Right atrium auricular region (tissue), 2 donors: ENCODE measurements at regions not wholly inside any gene's neighbourhood (a gene's known extent, or its start where the extent isn't known, plus 50 kb on each side); places are given as distances from the start of the nearest gene placed in this dataset.
"Not testable (repeated sequence)": the region's sequence is repeated elsewhere in the genome, so short reads cannot be mapped to it uniquely, and the experiment has no call there.

Source experiments
- DNase-seq: peaks from one replicate; pipeline ENCODE4 v3.0.0-alpha.2; 2019; ENCODE audit warnings: low spot score
- H3K27ac ChIP-seq, 2 donors: fragments of 200-600 bp; sonication (generic); 1 replicate in 1 of 2; 2 replicates in 1 of 2; pipeline ENCODE4 v1.5.1; 2016 to 2019
- H3K27me3 ChIP-seq, 2 donors: fragments of 200-600 bp; sonication (generic); one replicate each; pipeline versions ENCODE4 v1.5.1 to v1.6.0; 2017 to 2019
- H3K36me3 ChIP-seq: fragments of 200-600 bp; sonication (generic); one replicate; pipeline ENCODE4 v1.5.1; 2016
- H3K4me1 ChIP-seq, 2 donors: fragments of 200-600 bp; sonication (generic); one replicate each; pipeline versions ENCODE4 v1.5.1 to v1.6.0; 2017 to 2019
- H3K4me3 ChIP-seq, 2 donors: fragments of 200-600 bp; sonication (generic); 1 replicate in 1 of 2; 2 replicates in 1 of 2; pipeline ENCODE4 v1.5.1; 2017 to 2019; ENCODE audit warnings: mild to moderate bottlenecking in 1 of 2, moderate library complexity in 1 of 2
- H3K9me3 ChIP-seq, 2 donors: fragments of 200-600 bp; sonication (generic); one replicate each; pipeline ENCODE4 v1.5.1; 2019
- TF ChIP-seq, protein P1 (sequence below), 2 donors: fragments of 200-600 bp; sonication (generic); IDR thresholded peaks; one replicate each; pipeline ENCODE4 v1.5.1; 2019; ENCODE audit warnings: antibody characterized with exemption in 2 of 2

- no peaks in the 10 kb centered on the region for H3K4me1 ChIP-seq
- H3K36me3 ChIP-seq, result no peaks in the 10 kb centered on the region
- peaks cover 0 to 7% of the 10 kb centered on the region in 2 donors for H3K9me3 ChIP-seq
- DNase-seq, result no peak
- H3K4me3 ChIP-seq, result no peak overlapping the region
- H3K27me3 ChIP-seq, result no peaks in the 10 kb centered on the region
- no peak overlapping the region for H3K27ac ChIP-seq
- TF ChIP-seq, protein P1, sequence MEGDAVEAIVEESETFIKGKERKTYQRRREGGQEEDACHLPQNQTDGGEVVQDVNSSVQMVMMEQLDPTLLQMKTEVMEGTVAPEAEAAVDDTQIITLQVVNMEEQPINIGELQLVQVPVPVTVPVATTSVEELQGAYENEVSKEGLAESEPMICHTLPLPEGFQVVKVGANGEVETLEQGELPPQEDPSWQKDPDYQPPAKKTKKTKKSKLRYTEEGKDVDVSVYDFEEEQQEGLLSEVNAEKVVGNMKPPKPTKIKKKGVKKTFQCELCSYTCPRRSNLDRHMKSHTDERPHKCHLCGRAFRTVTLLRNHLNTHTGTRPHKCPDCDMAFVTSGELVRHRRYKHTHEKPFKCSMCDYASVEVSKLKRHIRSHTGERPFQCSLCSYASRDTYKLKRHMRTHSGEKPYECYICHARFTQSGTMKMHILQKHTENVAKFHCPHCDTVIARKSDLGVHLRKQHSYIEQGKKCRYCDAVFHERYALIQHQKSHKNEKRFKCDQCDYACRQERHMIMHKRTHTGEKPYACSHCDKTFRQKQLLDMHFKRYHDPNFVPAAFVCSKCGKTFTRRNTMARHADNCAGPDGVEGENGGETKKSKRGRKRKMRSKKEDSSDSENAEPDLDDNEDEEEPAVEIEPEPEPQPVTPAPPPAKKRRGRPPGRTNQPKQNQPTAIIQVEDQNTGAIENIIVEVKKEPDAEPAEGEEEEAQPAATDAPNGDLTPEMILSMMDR (IDR thresholded peaks at IDR 0.05), result no peak
Measured at GRCh38 chr17:52995881-52996280, 826.8 kb upstream of the KIF2B start.

GRCh38 chr17:52995147-52995546 is 827.6 kb upstream of the KIF2B start:
- Histone ChIP-seq H3K4me1 (no peaks in the 10 kb centered on the region), H3K27ac (no peak overlapping the region), H3K4me3 (no peak overlapping the region), H3K36me3 (no peaks in the 10 kb centered on the region), H3K27me3 (no peaks in the 10 kb centered on the region), H3K9me3 (peaks cover 0 to 7% of the 10 kb centered on the region in 2 donors)
- TF ChIP-seq, protein P1 (IDR thresholded peaks at IDR 0.05), result no peak
- DNase-seq, result no peak

- H3K36me3 ChIP-seq, result no peaks in the 10 kb centered on the region
- H3K9me3 ChIP-seq, result no peaks in the 10 kb centered on the region
- H3K4me1 ChIP-seq, result no peaks in the 10 kb centered on the region
- no peak overlapping the region for H3K4me3 ChIP-seq
- no peaks in the 10 kb centered on the region for H3K27me3 ChIP-seq
- no peak overlapping the region for H3K27ac ChIP-seq
- TF ChIP-seq, protein P1 (IDR thresholded peaks at IDR 0.05), result no peak
- no peak for DNase-seq
Measured at GRCh38 chr17:52986056-52986662, 827.6 kb upstream of the CA10 start.

GRCh38 chr17:52982331-52982730 is 823.8 kb upstream of the CA10 start:
- H3K9me3 ChIP-seq, result no peaks in the 10 kb centered on the region
- H3K4me3 ChIP-seq, result no peak overlapping the region
- H3K27ac ChIP-seq, result no peak overlapping the region
- H3K27me3 ChIP-seq, result no peaks in the 10 kb centered on the region
- TF ChIP-seq, protein P1 (IDR thresholded peaks at IDR 0.05), result no peak
- no peak for DNase-seq
- H3K36me3 ChIP-seq, result no peaks in the 10 kb centered on the region
- H3K4me1 ChIP-seq, result no peaks in the 10 kb centered on the region

DNA sequence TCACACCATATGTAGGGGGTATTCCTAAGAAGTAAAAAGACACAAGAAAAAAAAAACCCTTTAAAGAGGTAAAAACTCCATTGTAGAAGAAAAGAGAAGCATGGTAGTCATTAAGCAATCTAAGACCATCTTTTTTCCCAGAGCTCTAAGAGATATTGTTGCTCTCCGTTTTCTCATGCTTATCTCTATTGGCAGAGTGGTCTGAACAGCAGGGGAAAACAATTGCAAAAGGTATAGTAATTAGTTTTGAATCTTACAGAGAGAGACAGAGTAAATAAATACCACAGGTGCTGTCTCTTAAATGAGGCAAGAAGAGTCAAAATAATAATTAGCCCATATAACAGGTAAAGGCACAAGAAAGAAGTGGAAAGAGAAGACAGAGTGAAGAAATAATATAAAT is 821.4 kb upstream of the CA10 start:
- Histone ChIP-seq H3K27ac (no peak overlapping the region), H3K4me3 (no peak overlapping the region), H3K4me1 (no peaks in the 10 kb centered on the region), H3K36me3 (no peaks in the 10 kb centered on the region), H3K9me3 (no peaks in the 10 kb centered on the region), H3K27me3 (no peaks in the 10 kb centered on the region)
- no peak for DNase-seq
- TF ChIP-seq, protein P1 (IDR thresholded peaks at IDR 0.05), result no peak

DNA sequence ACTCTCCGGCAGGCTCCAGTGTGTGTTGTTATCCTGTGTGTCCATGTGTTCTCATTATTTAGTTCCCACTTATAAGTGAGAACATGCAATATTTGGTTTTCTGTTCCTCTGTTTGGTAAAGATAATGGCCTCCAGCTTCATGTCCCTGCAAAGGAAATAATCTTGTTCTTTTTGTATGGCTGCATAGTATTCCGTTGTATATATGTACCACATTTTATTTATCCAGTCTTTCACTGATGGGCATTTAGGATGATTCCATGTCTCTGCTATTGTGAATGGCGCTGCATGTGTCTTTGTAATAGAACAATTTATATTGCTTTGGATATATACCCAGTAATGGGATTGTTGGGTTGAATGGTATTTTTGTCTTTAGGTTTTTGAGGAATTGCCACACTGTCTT is 807.3 kb upstream of the CA10 start:
- Histone ChIP-seq H3K27ac (no peak overlapping the region), H3K4me1 (no peaks in the 10 kb centered on the region), H3K9me3 (no peaks in the 10 kb centered on the region), H3K36me3 (no peaks in the 10 kb centered on the region), H3K27me3 (no peaks in the 10 kb centered on the region), H3K4me3 (no peak overlapping the region)
- no peak for DNase-seq
- TF ChIP-seq, protein P1 (IDR thresholded peaks at IDR 0.05), result no peak

DNA sequence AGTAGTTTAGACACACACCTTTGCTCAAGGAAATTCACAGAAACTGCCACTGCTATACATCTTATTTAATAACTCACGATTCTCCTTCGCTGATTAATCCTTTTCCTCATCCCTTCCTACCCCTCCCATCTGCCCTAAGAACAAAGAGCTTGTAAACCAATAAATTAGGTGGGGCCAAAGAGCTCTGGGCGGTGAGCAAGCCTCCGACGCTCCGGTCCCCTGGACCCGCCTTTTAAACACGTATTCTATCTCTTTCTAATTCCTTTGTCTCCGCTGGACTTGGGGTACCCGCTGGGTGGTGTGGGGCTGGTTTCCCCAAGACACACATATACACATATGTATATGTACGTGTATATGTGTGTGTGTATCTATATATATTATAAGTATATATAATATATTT is 803.2 kb upstream of the CA10 start:
- H3K27me3 ChIP-seq, H3K27ac ChIP-seq, DNase-seq, H3K9me3 ChIP-seq, H3K4me3 ChIP-seq, H3K4me1 ChIP-seq, H3K36me3 ChIP-seq: not testable (repeated sequence)
